ENCODE measurements at regions not wholly inside any gene's neighbourhood (a gene's known extent, or its start where the extent isn't known, plus 50 kb on each side); places are given as distances from the start of the nearest gene placed in this dataset.
"Not testable (repeated sequence)": the region's sequence is repeated elsewhere in the genome, so short reads cannot be mapped to it uniquely, and the experiment has no call there.

GRCh38 chr16:17748044-17748719, 277.4 kb upstream of the XYLT1 start:
- Histone ChIP-seq H3K27ac (peak overlapping the region in 2 of 4 donors; percentile 7 to 19), H3K27me3 (no peaks in the 10 kb centered on the region), H3K9me3 (peaks cover 0 to 3% (median 0%) of the 10 kb centered on the region in 3 donors), H3K4me1 (peaks cover 0 to 25% (median 0%) of the 10 kb centered on the region in 3 donors), H3K36me3 (no peaks in the 10 kb centered on the region), H3K4me3 (no peak overlapping the region)
- TF ChIP-seq CTCF (IDR thresholded peaks at IDR 0.05) (no peak), POLR2A (IDR thresholded peaks at IDR 0.05) (no peak), EP300 (IDR thresholded peaks at IDR 0.05) (no peak), POLR2AphosphoS5 (IDR thresholded peaks at IDR 0.05) (no peak)
- no peak for ATAC-seq
- 47 to 52% methylated on average over 2 to 4 of the region's 11 CpGs for whole genome bisulfite sequencing, 2 donors (ENCODE audit: low coverage in 1 of 2)

GRCh38 chr16:17747081-17747756, 276.5 kb upstream of the XYLT1 start:
- Histone ChIP-seq H3K4me3 (no peak overlapping the region), H3K4me1 (peaks cover 0 to 25% (median 0%) of the 10 kb centered on the region in 3 donors), H3K27ac (peak overlapping the region in 2 of 4 donors; percentile 7 to 91), H3K27me3 (no peaks in the 10 kb centered on the region), H3K36me3 (no peaks in the 10 kb centered on the region), H3K9me3 (peaks cover 0 to 3% (median 0%) of the 10 kb centered on the region in 3 donors)
- TF ChIP-seq POLR2AphosphoS5 (IDR thresholded peaks at IDR 0.05) (no peak), POLR2A (IDR thresholded peaks at IDR 0.05) (no peak), EP300 (IDR thresholded peaks at IDR 0.05) (no peak), CTCF (IDR thresholded peaks at IDR 0.05) (no peak)
- no peak for ATAC-seq
- 52 to 100% methylated on average over 2 to 5 of the region's 5 CpGs for WGBS, 2 donors (ENCODE audit: low coverage in 1 of 2)

- peak; percentile 81 for ATAC-seq
- H3K9me3 ChIP-seq, result peaks cover 0 to 3% (median 0%) of the 10 kb centered on the region in 3 donors
- H3K27ac ChIP-seq, result peak overlapping the region; percentile 82 to 97 (median 89)
- WGBS, 2 donors (ENCODE audit: low coverage in 1 of 2), result 5 to 12% methylated on average over 8 to 14 of the region's 15 CpGs
- peaks cover 0 to 25% (median 0%) of the 10 kb centered on the region in 3 donors for H3K4me1 ChIP-seq
- no peaks in the 10 kb centered on the region for H3K36me3 ChIP-seq
- no peak for TF ChIP-seq EP300 (IDR thresholded peaks at IDR 0.05)
- no peaks in the 10 kb centered on the region for H3K27me3 ChIP-seq
- H3K4me3 ChIP-seq, result peak overlapping the region; percentile 54 to 70
These were observed 274.3 kb upstream of the XYLT1 start for GRCh38 chr16:17744921-17745572.

- no peak for TF ChIP-seq POLR2AphosphoS5 (IDR thresholded peaks at IDR 0.05)
- no peak for TF ChIP-seq POLR2A (IDR thresholded peaks at IDR 0.05)
- TF ChIP-seq EP300 (IDR thresholded peaks at IDR 0.05), result no peak
- no peak for TF ChIP-seq CTCF (IDR thresholded peaks at IDR 0.05)
- Histone ChIP-seq H3K27ac (peak overlapping the region in 3 of 4 donors; percentile 33 to 91 (median 87)), H3K9me3 (no peaks in the 10 kb centered on the region), H3K4me1 (peaks cover 0 to 25% (median 0%) of the 10 kb centered on the region in 3 donors), H3K36me3 (no peaks in the 10 kb centered on the region), H3K27me3 (no peaks in the 10 kb centered on the region), H3K4me3 (no peak overlapping the region)
- ATAC-seq, result no peak
- 80% methylated on average over 1 of the region's 4 CpGs; no CpG with 5 or more reads in 1 of the 2 donors for WGBS, 2 donors (ENCODE audit: low coverage in 1 of 2)
These were observed 272.8 kb upstream of the XYLT1 start for GRCh38 chr16:17743578-17743977.

GRCh38 chr16:17743158-17743557, 272.4 kb upstream of the XYLT1 start:
- Histone ChIP-seq H3K36me3 (no peaks in the 10 kb centered on the region), H3K4me3 (no peak overlapping the region), H3K9me3 (no peaks in the 10 kb centered on the region), H3K27ac (peak overlapping the region in 3 of 4 donors; percentile 33 to 91 (median 87)), H3K27me3 (no peaks in the 10 kb centered on the region), H3K4me1 (peaks cover 0 to 25% (median 0%) of the 10 kb centered on the region in 3 donors)
- ATAC-seq, result no peak
- TF ChIP-seq POLR2A (IDR thresholded peaks at IDR 0.05) (no peak), CTCF (IDR thresholded peaks at IDR 0.05) (no peak), POLR2AphosphoS5 (IDR thresholded peaks at IDR 0.05) (no peak), EP300 (IDR thresholded peaks at IDR 0.05) (no peak)
- 79 to 82% methylated on average over 3 of the region's 3 CpGs for WGBS, 2 donors (ENCODE audit: low coverage in 1 of 2)

- ATAC-seq, H3K27ac ChIP-seq, H3K9me3 ChIP-seq, H3K4me1 ChIP-seq, H3K36me3 ChIP-seq, H3K27me3 ChIP-seq, H3K4me3 ChIP-seq: not testable (repeated sequence)
- 86% methylated on average over 3 of the region's 3 CpGs; no CpG with 5 or more reads in 1 of the 2 donors for WGBS, 2 donors (ENCODE audit: low coverage in 1 of 2)
These were observed 264.3 kb upstream of the XYLT1 start for GRCh38 chr16:17735099-17735498.

Measured in gastroesophageal sphincter (tissue), 4 donors.